CD4-positive, CD25-positive, alpha-beta regulatory T cell (primary cell): ENCODE measurements at regions not wholly inside any gene's neighbourhood (a gene's known extent, or its start where the extent isn't known, plus 50 kb on each side); places are given as distances from the start of the nearest gene placed in this dataset.
"Not testable (repeated sequence)": the region's sequence is repeated elsewhere in the genome, so short reads cannot be mapped to it uniquely, and the experiment has no call there.

Experiments used
- ATAC-seq, 2 donors: fragments of 150-1000 bp; cut with Tn5 transposase; one replicate each; pipeline ENCODE4 v1.10.0; 2021; ENCODE audit warnings: low read depth in 2 of 2, moderate number of reproducible peaks in 2 of 2, moderate library complexity in 1 of 2
- DNase-seq, 3 donors: peaks; one replicate each; pipeline versions ENCODE4 v3.0.0 to v3.0.0-alpha.2; 2012 to 2022; ENCODE audit warnings: mixed read lengths in 1 of 3
- H3K27ac ChIP-seq: one replicate; pipeline ENCODE4 v1.7.0; 2013; ENCODE audit warnings: mild to moderate bottlenecking, low read length; ENCODE audit not compliant: insufficient read depth, poor library complexity, severe bottlenecking
- H3K27me3 ChIP-seq: one replicate; pipeline ENCODE4 v1.7.0; 2013; ENCODE audit warnings: low read length; ENCODE audit not compliant: control insufficient read depth, insufficient read depth
- H3K36me3 ChIP-seq: one replicate; pipeline ENCODE4 v1.7.0; 2013; ENCODE audit warnings: mild to moderate bottlenecking, low read length, moderate library complexity; ENCODE audit not compliant: control insufficient read depth, insufficient read depth
- H3K4me1 ChIP-seq: 2 replicates; pipeline ENCODE4 v1.7.0; 2013; ENCODE audit warnings: mild to moderate bottlenecking, low read length; ENCODE audit not compliant: insufficient read depth, control insufficient read depth, poor library complexity, severe bottlenecking
- H3K4me3 ChIP-seq: one replicate; pipeline ENCODE4 v1.7.0; 2013; ENCODE audit warnings: low read depth, mild to moderate bottlenecking, low read length, moderate library complexity
- H3K9me3 ChIP-seq, 2 experiments: 1 replicate in 1 of 2; 2 replicates in 1 of 2; pipeline ENCODE4 v1.7.0; 2013; ENCODE audit warnings: low read length in 2 of 2, mild to moderate bottlenecking in 1 of 2, moderate library complexity in 1 of 2; ENCODE audit not compliant: control insufficient read depth in 2 of 2
- H3K27ac Mint-ChIP-seq, 3 donors: one replicate each; pipeline ENCODE4 v1.8.0; 2020 to 2022; ENCODE audit warnings: mild to moderate bottlenecking in 3 of 3, mixed read lengths in 3 of 3, moderate library complexity in 2 of 3
- H3K27me3 Mint-ChIP-seq: one replicate; pipeline ENCODE4 v1.8.0; 2022; ENCODE audit warnings: mild to moderate bottlenecking, mixed read lengths
- H3K36me3 Mint-ChIP-seq: one replicate; pipeline ENCODE4 v1.8.0; 2020; ENCODE audit warnings: mixed read lengths
- H3K4me1 Mint-ChIP-seq, 4 donors: one replicate each; pipeline ENCODE4 v1.8.0; 2020 to 2022; ENCODE audit warnings: mixed read lengths in 4 of 4, mild to moderate bottlenecking in 1 of 4
- H3K4me3 Mint-ChIP-seq, 4 donors: one replicate each; pipeline ENCODE4 v1.8.0; 2020 to 2022; ENCODE audit warnings: mild to moderate bottlenecking in 4 of 4, mixed read lengths in 4 of 4, moderate library complexity in 3 of 4
- H3K9me3 Mint-ChIP-seq, 7 donors: one replicate each; pipeline ENCODE4 v1.8.0; 2020 to 2022; ENCODE audit warnings: mixed read lengths in 7 of 7, mild to moderate bottlenecking in 3 of 7, moderate library complexity in 2 of 7

DNA sequence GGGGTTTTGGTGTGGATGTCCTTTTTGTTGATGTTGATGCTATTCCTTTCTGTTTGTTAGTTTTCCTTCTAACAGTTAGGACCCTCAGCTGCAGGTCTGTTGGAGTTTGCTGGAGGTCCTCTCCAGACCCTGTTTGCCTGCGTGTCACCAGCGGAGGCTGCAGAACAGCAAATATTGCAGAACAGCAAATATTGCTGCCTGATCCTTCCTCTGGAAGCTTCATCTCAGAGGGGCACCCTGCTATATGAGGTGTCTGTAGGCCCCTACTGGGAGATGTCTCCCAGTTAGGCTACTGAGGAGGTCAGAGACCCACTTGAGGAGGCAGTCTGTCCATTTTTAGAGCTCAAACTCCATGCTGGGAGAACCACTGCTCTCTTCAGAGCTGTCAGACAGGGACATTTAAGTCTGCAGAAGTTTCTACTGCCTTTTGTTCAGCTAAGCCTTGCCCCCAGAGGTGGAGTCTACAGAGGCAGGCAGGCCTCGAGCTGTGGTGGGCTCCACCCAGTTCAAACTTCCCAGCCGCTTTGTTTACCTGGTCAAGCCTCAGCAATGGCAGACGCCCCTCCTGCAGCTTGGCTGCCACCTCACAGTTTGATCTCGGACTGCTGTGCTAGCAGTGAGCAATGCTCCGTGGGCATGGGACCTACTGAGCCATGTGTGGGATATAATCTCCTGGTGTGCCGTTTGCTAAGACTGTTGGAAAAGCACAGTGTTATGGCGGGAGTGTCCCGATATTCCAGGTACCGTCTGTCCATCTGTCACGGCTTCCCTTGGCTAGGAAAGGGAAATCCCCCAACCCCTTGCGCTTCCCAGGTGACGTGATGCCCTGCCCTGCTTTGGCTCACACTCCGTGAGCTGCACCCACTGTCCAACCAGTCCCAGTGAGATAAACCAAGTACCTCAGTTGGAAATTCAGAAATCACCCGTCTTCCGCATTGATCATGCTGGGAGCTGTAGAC, 56.4 kb upstream of the CRYM start:
- DNase-seq, H3K9me3 Mint-ChIP-seq, H3K27me3 ChIP-seq, H3K4me3 Mint-ChIP-seq, H3K9me3 ChIP-seq, H3K27ac ChIP-seq, H3K36me3 Mint-ChIP-seq, H3K4me1 ChIP-seq, ATAC-seq, H3K4me1 Mint-ChIP-seq, H3K36me3 ChIP-seq, H3K27ac Mint-ChIP-seq, H3K4me3 ChIP-seq: not testable (repeated sequence)
- peaks cover 34% of the 10 kb centered on the region for H3K27me3 Mint-ChIP-seq

DNA sequence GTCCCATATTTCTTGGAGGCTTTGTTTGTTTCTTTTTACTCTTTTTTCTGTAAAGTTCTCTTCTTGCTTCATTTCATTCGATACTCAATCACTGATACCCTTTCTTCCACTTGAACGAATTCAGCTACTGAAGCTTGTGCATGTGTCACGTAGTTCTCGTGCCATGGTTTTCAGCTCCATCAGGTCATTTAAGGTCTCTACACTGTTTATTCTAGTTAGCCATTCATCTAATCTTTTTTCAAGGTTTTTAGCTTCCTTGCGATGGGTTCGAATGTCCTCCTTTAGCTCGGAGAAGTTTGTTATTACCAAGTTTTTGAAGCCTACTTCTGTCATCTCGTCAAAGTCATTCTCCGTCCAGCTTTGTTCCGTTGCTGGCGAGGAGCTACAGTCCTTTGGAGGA, 55.6 kb upstream of the CRYM start:
- Mint-ChIP-seq H3K9me3 (peaks cover 0 to 13% (median 5%) of the 10 kb centered on the region in 7 donors), H3K27me3 (peaks cover 30% of the 10 kb centered on the region)
- H3K27ac ChIP-seq, H3K4me3 Mint-ChIP-seq, H3K4me1 Mint-ChIP-seq, H3K36me3 Mint-ChIP-seq, H3K4me3 ChIP-seq, H3K9me3 ChIP-seq, H3K27me3 ChIP-seq, H3K4me1 ChIP-seq, DNase-seq, H3K36me3 ChIP-seq, H3K27ac Mint-ChIP-seq, ATAC-seq: not testable (repeated sequence)
